Neural progenitor cell (in vitro differentiated cells): ENCODE measurements at regions not wholly inside any gene's neighbourhood (a gene's known extent, or its start where the extent isn't known, plus 50 kb on each side); places are given as distances from the start of the nearest gene placed in this dataset.

Experiments
- DNase-seq: peaks from one replicate; pipeline ENCODE4 v3.0.0-alpha.2; 2016; ENCODE audit warnings: low spot score
- H2AFZ ChIP-seq: fragments of 200-600 bp; sonication (generic); replicated peaks from 2 replicates; pipeline ENCODE4 v1.6.1; 2016; ENCODE audit warnings: antibody characterized with exemption
- H3F3A ChIP-seq: fragments of 200-600 bp; sonication (generic); 2 replicates; pipeline ENCODE4 v1.6.1; 2016; ENCODE audit warnings: antibody characterized with exemption, low read depth
- H3K27ac ChIP-seq: fragments of 200-600 bp; sonication (generic); 2 replicates; pipeline ENCODE4 v1.5.1; 2016; ENCODE audit warnings: mild to moderate bottlenecking
- H3K27me3 ChIP-seq: fragments of 200-600 bp; sonication (generic); 2 replicates; pipeline ENCODE4 v1.6.1; 2016; ENCODE audit warnings: mild to moderate bottlenecking, moderate library complexity
- H3K36me3 ChIP-seq: fragments of 200-600 bp; sonication (generic); 2 replicates; pipeline ENCODE4 v1.5.1; 2016
- H3K4me1 ChIP-seq: fragments of 200-600 bp; sonication (generic); 2 replicates; pipeline ENCODE4 v1.6.1; 2016; ENCODE audit warnings: mixed run types
- H3K4me2 ChIP-seq: fragments of 200-600 bp; sonication (generic); 2 replicates; pipeline ENCODE4 v1.6.1; 2016
- H3K4me3 ChIP-seq: fragments of 200-600 bp; sonication (generic); 2 replicates; pipeline ENCODE4 v1.5.1; 2016
- H3K79me2 ChIP-seq: fragments of 200-600 bp; sonication (generic); 2 replicates; pipeline ENCODE4 v1.6.1; 2016; ENCODE audit warnings: low read depth
- H3K9ac ChIP-seq: fragments of 200-600 bp; sonication (generic); 2 replicates; pipeline ENCODE4 v1.6.1; 2016
- H3K9me3 ChIP-seq: fragments of 200-600 bp; sonication (generic); 2 replicates; pipeline ENCODE4 v1.5.1; 2016; ENCODE audit warnings: low read depth
- H4K20me1 ChIP-seq: fragments of 200-600 bp; sonication (generic); 2 replicates; pipeline ENCODE4 v1.6.1; 2016; ENCODE audit warnings: low read depth
- H3K27ac Mint-ChIP-seq: 3 replicates; pipeline ENCODE4 v1.8.0; 2021; ENCODE audit warnings: mixed read lengths
- H3K27me3 Mint-ChIP-seq: 2 replicates; pipeline ENCODE4 v1.8.0; 2022; ENCODE audit warnings: low read depth, mild to moderate bottlenecking, inconsistent platforms, moderate library complexity, mixed read lengths; ENCODE audit not compliant: insufficient read depth
- H3K36me3 Mint-ChIP-seq: 3 replicates; pipeline ENCODE4 v1.8.0; 2021; ENCODE audit warnings: mixed read lengths
- H3K4me1 Mint-ChIP-seq: 3 replicates; pipeline ENCODE4 v1.8.0; 2021; ENCODE audit warnings: mixed read lengths
- H3K4me3 Mint-ChIP-seq: 3 replicates; pipeline ENCODE4 v1.8.0; 2021; ENCODE audit warnings: mild to moderate bottlenecking, moderate library complexity, mixed read lengths
- H3K9me3 Mint-ChIP-seq: 3 replicates; pipeline ENCODE4 v1.8.0; 2020; ENCODE audit warnings: mixed read lengths
- CTCF ChIP-seq: fragments of 200-600 bp; sonication (generic); IDR thresholded peaks from 2 replicates; pipeline ENCODE4 v1.5.1; 2017; ENCODE audit warnings: antibody characterized with exemption, mild to moderate bottlenecking
- EZH2 ChIP-seq: fragments of 200-600 bp; sonication (generic); IDR thresholded peaks from 2 replicates; pipeline ENCODE4 v1.6.1; 2017; ENCODE audit warnings: antibody characterized with exemption, mild to moderate bottlenecking, moderate library complexity
- EZH2phosphoT487 ChIP-seq: fragments of 200-600 bp; sonication (generic); IDR thresholded peaks from 2 replicates; pipeline ENCODE4 v1.6.1; 2017; ENCODE audit warnings: antibody characterized with exemption

GRCh38 chr10:37640301-37640700 is 217.1 kb downstream of the ZNF248 start:
- TF ChIP-seq CTCF, result no peak
- no peak for TF ChIP-seq EZH2
- no peak for TF ChIP-seq EZH2phosphoT487
- Mint-ChIP-seq H3K27me3 (peaks cover 6% of the 10 kb centered on the region), H3K4me1 (no peaks in the 10 kb centered on the region), H3K4me3 (no peak overlapping the region), H3K36me3 (peaks cover 3% of the 10 kb centered on the region), H3K27ac (no peak overlapping the region), H3K9me3 (peaks cover 36% of the 10 kb centered on the region)
- H3K4me2 ChIP-seq, result no peak overlapping the region
- no peaks in the 10 kb centered on the region for H3K36me3 ChIP-seq
- DNase-seq, result no peak
- no peaks in the 10 kb centered on the region for H3K9me3 ChIP-seq
- no peak overlapping the region for H2AFZ ChIP-seq
- no peaks in the 10 kb centered on the region for H3K79me2 ChIP-seq
- H3K4me1 ChIP-seq, result no peaks in the 10 kb centered on the region
- no peak overlapping the region for H3K9ac ChIP-seq
- no peak overlapping the region for H3K27ac ChIP-seq
- H3K27me3 ChIP-seq, result no peaks in the 10 kb centered on the region
- H3K4me3 ChIP-seq, result no peak overlapping the region
- no peaks in the 10 kb centered on the region for H4K20me1 ChIP-seq
- no peaks in the 10 kb centered on the region for H3F3A ChIP-seq

DNA sequence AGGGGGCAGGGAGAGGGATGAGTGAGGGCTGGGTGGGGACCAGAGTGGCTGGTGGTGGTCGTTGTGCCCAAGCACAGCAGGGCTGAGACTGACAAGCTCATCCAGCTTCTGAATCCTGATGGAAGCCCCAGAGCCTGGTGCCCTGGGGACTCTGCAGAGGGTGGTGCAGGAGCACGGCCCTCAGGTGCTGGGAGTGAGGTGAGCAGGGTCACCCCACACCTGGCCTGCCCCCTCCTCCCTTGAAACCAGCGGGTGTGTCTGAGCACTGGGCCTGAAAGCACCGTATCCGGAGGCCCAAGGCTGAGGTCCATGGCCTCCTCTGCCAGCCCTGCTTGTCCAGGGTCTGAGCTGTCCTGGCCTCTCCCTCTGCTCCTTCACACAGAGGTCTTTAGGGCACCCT is 218.2 kb downstream of the ZNF248 start:
- TF ChIP-seq CTCF (no peak), EZH2 (no peak), EZH2phosphoT487 (no peak)
- H3K4me3 Mint-ChIP-seq, result no peak overlapping the region
- H4K20me1 ChIP-seq, result no peaks in the 10 kb centered on the region

DNA sequence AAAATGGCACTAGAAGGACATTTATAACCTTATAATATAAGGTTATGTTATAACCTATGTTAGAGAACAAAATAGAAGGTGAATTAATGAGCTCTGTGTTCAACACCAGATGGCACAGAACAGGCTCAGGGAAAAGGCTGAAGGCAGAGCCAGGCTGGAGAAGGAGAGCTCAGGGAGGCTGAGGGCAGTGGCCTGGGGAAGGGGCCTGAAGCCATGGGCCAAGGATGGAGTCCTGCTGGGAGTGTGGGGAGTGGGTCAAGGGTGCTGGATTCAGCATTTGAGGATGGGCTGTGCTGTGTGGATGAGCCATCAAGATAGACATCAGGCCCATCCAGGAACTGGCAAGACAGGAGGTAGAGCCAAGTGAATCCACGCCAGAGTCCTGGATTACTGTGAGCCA is 218.8 kb downstream of the ZNF248 start:
- Mint-ChIP-seq H3K27ac (no peak overlapping the region), H3K4me1 (no peaks in the 10 kb centered on the region), H3K27me3 (peaks cover 7% of the 10 kb centered on the region), H3K9me3 (peaks cover 44% of the 10 kb centered on the region), H3K4me3 (no peak overlapping the region), H3K36me3 (peaks cover 3% of the 10 kb centered on the region)
- DNase-seq, result no peak
- Histone ChIP-seq H3F3A (no peaks in the 10 kb centered on the region), H3K4me1 (no peaks in the 10 kb centered on the region), H3K27me3 (no peaks in the 10 kb centered on the region), H3K27ac (no peak overlapping the region), H3K9me3 (no peaks in the 10 kb centered on the region), H3K79me2 (no peaks in the 10 kb centered on the region), H3K9ac (no peak overlapping the region), H3K4me3 (no peak overlapping the region), H4K20me1 (no peaks in the 10 kb centered on the region), H2AFZ (no peak overlapping the region), H3K4me2 (no peak overlapping the region), H3K36me3 (no peaks in the 10 kb centered on the region)
- TF ChIP-seq CTCF, result no peak
- no peak for TF ChIP-seq EZH2

More for the DNA sequence above, 218.2 kb downstream of the ZNF248 start:
- Mint-ChIP-seq H3K4me1 (no peaks in the 10 kb centered on the region), H3K9me3 (peaks cover 39% of the 10 kb centered on the region), H3K27me3 (peaks cover 6% of the 10 kb centered on the region), H3K36me3 (peaks cover 3% of the 10 kb centered on the region), H3K27ac (no peak overlapping the region)
- Histone ChIP-seq H3K79me2 (no peaks in the 10 kb centered on the region), H3K4me3 (no peak overlapping the region), H3K27ac (no peak overlapping the region), H3K9me3 (no peaks in the 10 kb centered on the region), H2AFZ (no peak overlapping the region), H3K27me3 (no peaks in the 10 kb centered on the region), H3K4me2 (no peak overlapping the region), H3K36me3 (no peaks in the 10 kb centered on the region), H3K9ac (no peak overlapping the region), H3K4me1 (no peaks in the 10 kb centered on the region), H3F3A (no peaks in the 10 kb centered on the region)
- no peak for DNase-seq
